Keratinocyte (primary cell): ENCODE measurements at regions not wholly inside any gene's neighbourhood (a gene's known extent, or its start where the extent isn't known, plus 50 kb on each side); places are given as distances from the start of the nearest gene placed in this dataset.

Experiments
- DNase-seq: peaks from one replicate; pipeline ENCODE4 v3.0.0-alpha.2; 2011; ENCODE audit warnings: low read depth, missing footprints, low spot score
- FAIRE-seq: peaks from 2 replicates; lab custom pipeline; 2011; peaks lifted over from hg19 to GRCh38; lab: Jason Lieb, UNC
- H2AFZ ChIP-seq: 2 replicates; pipeline ENCODE4 v1.6.0; 2012; ENCODE audit warnings: low read length, control low read depth, inconsistent platforms; ENCODE audit not compliant: control insufficient read depth
- H3K27ac ChIP-seq: 2 replicates; pipeline ENCODE4 v1.5.1; 2011; ENCODE audit warnings: low read length; ENCODE audit not compliant: control insufficient read depth, insufficient read depth
- H3K27me3 ChIP-seq: 3 replicates; pipeline ENCODE4 v1.6.0; 2011; ENCODE audit warnings: low read length; ENCODE audit not compliant: control insufficient read depth, insufficient read depth; ENCODE audit errors: extremely low read depth
- H3K36me3 ChIP-seq, 2 experiments: 2 replicates in 1 of 2; 3 replicates in 1 of 2; pipeline ENCODE4 v1.5.1; 2011; ENCODE audit warnings: low read length in 2 of 2, mild to moderate bottlenecking in 1 of 2; ENCODE audit not compliant: control insufficient read depth in 2 of 2, insufficient read depth in 2 of 2; ENCODE audit errors: extremely low read depth in 1 of 2
- H3K4me1 ChIP-seq: 3 replicates; pipeline ENCODE4 v1.5.1; 2011; ENCODE audit warnings: low read length; ENCODE audit not compliant: control insufficient read depth, insufficient read depth; ENCODE audit errors: extremely low read depth
- H3K4me2 ChIP-seq: 3 replicates; pipeline ENCODE4 v1.6.0; 2011; ENCODE audit warnings: low read depth, low read length; ENCODE audit not compliant: control insufficient read depth, insufficient read depth; ENCODE audit errors: extremely low read depth
- H3K4me3 ChIP-seq, 3 experiments: fragments of 200-600 bp in 1 of 3; sonication (generic) in 1 of 3; 2 replicates in 2 of 3; 3 replicates in 1 of 3; pipeline ENCODE4 v1.5.1; 2011 to 2016; ENCODE audit warnings: low read length in 3 of 3, mild to moderate bottlenecking in 3 of 3, control low read depth in 2 of 3, inconsistent platforms in 1 of 3, low read depth in 1 of 3, mixed read lengths in 1 of 3, mixed run types in 1 of 3, moderate library complexity in 1 of 3; ENCODE audit not compliant: control insufficient read depth in 2 of 3, insufficient read depth in 2 of 3; ENCODE audit errors: extremely low read depth in 1 of 3
- H3K79me2 ChIP-seq: 2 replicates; pipeline ENCODE4 v1.6.0; 2012; ENCODE audit warnings: low read length; ENCODE audit not compliant: control insufficient read depth, insufficient read depth
- H3K9ac ChIP-seq: 3 replicates; pipeline ENCODE4 v1.6.0; 2011; ENCODE audit warnings: low read length; ENCODE audit not compliant: control insufficient read depth, insufficient read depth; ENCODE audit errors: extremely low read depth
- H3K9me1 ChIP-seq: 3 replicates; pipeline ENCODE4 v1.6.0; 2011; ENCODE audit warnings: low read length; ENCODE audit not compliant: control insufficient read depth, insufficient read depth; ENCODE audit errors: extremely low read depth
- H3K9me3 ChIP-seq: 2 replicates; pipeline ENCODE4 v1.5.1; 2012; ENCODE audit warnings: low read depth, low read length; ENCODE audit not compliant: control insufficient read depth
- H4K20me1 ChIP-seq: 3 replicates; pipeline ENCODE4 v1.6.0; 2011; ENCODE audit warnings: low read length; ENCODE audit not compliant: control insufficient read depth, insufficient read depth; ENCODE audit errors: extremely low read depth
- EZH2 ChIP-seq: IDR thresholded peaks from one replicate; pipeline ENCODE4 v1.6.1; 2012; ENCODE audit warnings: inconsistent platforms, mild to moderate bottlenecking, low read length, moderate library complexity
- dilution Hi-C: fragments of 300-500 bp; cut with MboI; formaldehyde crosslinking; loops from one replicate; pipeline ENCODE4 v1.7.0; 2020; ENCODE audit warnings: low sequenced_read_pairs; ENCODE audit not compliant: extremely low pct_ligation_motif_present
- TF ChIP-seq, protein P1 (sequence below), 3 experiments: IDR thresholded peaks in 1 of 3; conservative IDR thresholded peaks in 1 of 3; optimal IDR thresholded peaks in 1 of 3; 2 replicates in 2 of 3; 3 replicates in 1 of 3; pipeline versions ENCODE3 to v1.5.1; 2011; ENCODE audit warnings: low read length in 3 of 3, mild to moderate bottlenecking in 3 of 3, moderate library complexity in 2 of 3, control low read depth in 1 of 3, inconsistent platforms in 1 of 3; ENCODE audit not compliant: insufficient read depth in 2 of 3; ENCODE audit errors: extremely low read depth in 1 of 3

GRCh38 chr14:66405158-66405557, 81.0 kb upstream of the CCDC196 start:
- H2AFZ ChIP-seq: no peak overlapping the region
- H3K4me2 ChIP-seq: no peak overlapping the region
- H4K20me1 ChIP-seq: no peaks in the 10 kb centered on the region
- FAIRE-seq (no peak), DNase-seq (no peak)
- H3K4me1 ChIP-seq: no peaks in the 10 kb centered on the region
- dilution Hi-C loops: no loop called here
- H3K9me1 ChIP-seq: no peaks in the 10 kb centered on the region
- H3K79me2 ChIP-seq: no peaks in the 10 kb centered on the region
- H3K36me3 ChIP-seq: no peaks in the 10 kb centered on the region
- H3K9ac ChIP-seq: no peak overlapping the region
- no peaks in the 10 kb centered on the region for H3K27me3 ChIP-seq
- H3K4me3 ChIP-seq: no peak overlapping the region
- TF ChIP-seq EZH2: no peak
- TF ChIP-seq, protein P1, sequence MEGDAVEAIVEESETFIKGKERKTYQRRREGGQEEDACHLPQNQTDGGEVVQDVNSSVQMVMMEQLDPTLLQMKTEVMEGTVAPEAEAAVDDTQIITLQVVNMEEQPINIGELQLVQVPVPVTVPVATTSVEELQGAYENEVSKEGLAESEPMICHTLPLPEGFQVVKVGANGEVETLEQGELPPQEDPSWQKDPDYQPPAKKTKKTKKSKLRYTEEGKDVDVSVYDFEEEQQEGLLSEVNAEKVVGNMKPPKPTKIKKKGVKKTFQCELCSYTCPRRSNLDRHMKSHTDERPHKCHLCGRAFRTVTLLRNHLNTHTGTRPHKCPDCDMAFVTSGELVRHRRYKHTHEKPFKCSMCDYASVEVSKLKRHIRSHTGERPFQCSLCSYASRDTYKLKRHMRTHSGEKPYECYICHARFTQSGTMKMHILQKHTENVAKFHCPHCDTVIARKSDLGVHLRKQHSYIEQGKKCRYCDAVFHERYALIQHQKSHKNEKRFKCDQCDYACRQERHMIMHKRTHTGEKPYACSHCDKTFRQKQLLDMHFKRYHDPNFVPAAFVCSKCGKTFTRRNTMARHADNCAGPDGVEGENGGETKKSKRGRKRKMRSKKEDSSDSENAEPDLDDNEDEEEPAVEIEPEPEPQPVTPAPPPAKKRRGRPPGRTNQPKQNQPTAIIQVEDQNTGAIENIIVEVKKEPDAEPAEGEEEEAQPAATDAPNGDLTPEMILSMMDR (optimal IDR thresholded peaks at IDR 0.05 in 1 of 3, IDR thresholded peaks at IDR 0.05 in 1 of 3, conservative IDR thresholded peaks at IDR 0.05 in 1 of 3; ENCODE audit: extremely low read depth in 1 of 3, insufficient read depth in 2 of 3, low read length in 3 of 3): no peak
- H3K27ac ChIP-seq: no peak overlapping the region
- H3K9me3 ChIP-seq: no peaks in the 10 kb centered on the region

- H4K20me1 ChIP-seq: no peaks in the 10 kb centered on the region
- H3K27ac ChIP-seq: no peak overlapping the region
- FAIRE-seq (no peak), DNase-seq (no peak)
- no peaks in the 10 kb centered on the region for H3K4me1 ChIP-seq
- no peak overlapping the region for H3K4me2 ChIP-seq
- H3K79me2 ChIP-seq: no peaks in the 10 kb centered on the region
- no peak for TF ChIP-seq EZH2
- TF ChIP-seq, protein P1 (optimal IDR thresholded peaks at IDR 0.05 in 1 of 3, IDR thresholded peaks at IDR 0.05 in 1 of 3, conservative IDR thresholded peaks at IDR 0.05 in 1 of 3; ENCODE audit: extremely low read depth in 1 of 3, insufficient read depth in 2 of 3, low read length in 3 of 3): no peak
- H3K9ac ChIP-seq: no peak overlapping the region
- no peaks in the 10 kb centered on the region for H3K9me3 ChIP-seq
- no peaks in the 10 kb centered on the region for H3K36me3 ChIP-seq
- H3K27me3 ChIP-seq: no peaks in the 10 kb centered on the region
- dilution Hi-C loops: no loop called here
- no peak overlapping the region for H3K4me3 ChIP-seq
- H2AFZ ChIP-seq: no peak overlapping the region
- H3K9me1 ChIP-seq: no peaks in the 10 kb centered on the region
These were observed 72.3 kb upstream of the CCDC196 start for GRCh38 chr14:66413901-66414300.
